ENCODE measurements at regions not wholly inside any gene's neighbourhood (a gene's known extent, or its start where the extent isn't known, plus 50 kb on each side); places are given as distances from the start of the nearest gene placed in this dataset.

DNA sequence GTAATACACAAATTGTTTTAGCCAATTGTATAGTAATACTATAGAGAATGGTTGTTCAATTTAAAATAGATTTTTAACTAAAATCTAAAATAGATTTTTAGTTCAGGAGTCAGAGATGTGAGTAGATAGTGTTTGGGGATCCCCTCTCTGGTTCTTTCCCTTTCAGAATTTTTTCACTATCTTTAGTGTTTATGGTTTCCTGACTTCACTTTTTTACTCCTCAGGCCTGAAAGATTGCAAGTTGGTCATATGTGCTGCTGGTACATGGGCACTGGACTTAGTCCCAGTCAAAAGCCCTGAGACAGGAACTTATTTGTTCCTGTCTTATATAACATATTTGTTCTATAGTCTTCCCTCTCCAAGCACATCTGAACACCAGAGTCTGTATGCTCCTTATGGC lies 96.8 kb upstream of the ATP1B1 start:
- H3K36me3 Mint-ChIP-seq (ENCODE audit: low read depth): no peaks in the 10 kb centered on the region
- no peaks in the 10 kb centered on the region for H3K9me3 ChIP-seq (ENCODE audit: control insufficient read depth, low read length, poor library complexity, severe bottlenecking)
- ATAC-seq (no peak), DNase-seq (no peak)
- H3K27ac Mint-ChIP-seq: no peak overlapping the region
- H3K4me3 Mint-ChIP-seq: no peak overlapping the region
- peaks cover under 1% of the 10 kb centered on the region for H3K27me3 Mint-ChIP-seq
- H3K4me1 Mint-ChIP-seq: no peaks in the 10 kb centered on the region

- DNase-seq (no peak), ATAC-seq (no peak)
- peaks cover 2% of the 10 kb centered on the region for H3K4me1 Mint-ChIP-seq
- H3K27ac Mint-ChIP-seq: no peak overlapping the region
- H3K36me3 Mint-ChIP-seq (ENCODE audit: low read depth): peaks cover 2% of the 10 kb centered on the region
- H3K4me3 Mint-ChIP-seq: no peak overlapping the region
- peaks cover 17% of the 10 kb centered on the region for H3K27me3 Mint-ChIP-seq
- H3K9me3 ChIP-seq (ENCODE audit: control insufficient read depth, low read length, poor library complexity, severe bottlenecking): no peaks in the 10 kb centered on the region
Observed at GRCh38 chr1:169012416-169012815, 94.1 kb upstream of the ATP1B1 start.

DNA sequence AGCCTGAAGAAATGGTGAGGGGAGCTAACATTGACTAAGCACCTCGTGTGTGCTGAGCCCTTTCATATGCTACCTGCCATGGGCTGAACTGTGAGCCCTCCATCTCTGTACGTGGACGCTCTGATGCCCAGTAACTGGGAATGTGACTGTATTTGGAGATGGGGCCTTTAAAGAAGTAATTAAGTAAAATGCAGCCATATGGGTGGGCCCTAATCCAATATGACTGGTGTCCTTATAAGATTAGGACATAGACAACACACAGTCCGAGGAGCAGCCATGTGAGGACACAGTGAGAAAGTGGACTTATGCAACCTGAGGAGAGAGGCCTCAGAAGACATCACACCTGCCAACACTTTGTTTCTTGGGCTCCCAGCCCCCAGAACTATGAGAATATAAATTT lies 92.7 kb upstream of the ATP1B1 start:
- H3K9me3 ChIP-seq (ENCODE audit: control insufficient read depth, low read length, poor library complexity, severe bottlenecking): no peaks in the 10 kb centered on the region
- Mint-ChIP-seq H3K27ac (no peak overlapping the region), H3K27me3 (peaks cover 23% of the 10 kb centered on the region), H3K36me3 (ENCODE audit: low read depth) (peaks cover 2% of the 10 kb centered on the region), H3K4me1 (peaks cover 9% of the 10 kb centered on the region), H3K4me3 (no peak overlapping the region)
- DNase-seq (no peak), ATAC-seq (no peak)

GRCh38 chr1:169015464-169015863 lies 91.0 kb upstream of the ATP1B1 start:
- no peak for ATAC-seq
- no peak overlapping the region for H3K27ac Mint-ChIP-seq

GRCh38 chr1:169018751-169019150 lies 87.7 kb upstream of the ATP1B1 start:
- Mint-ChIP-seq H3K4me1 (peaks cover 12% of the 10 kb centered on the region), H3K36me3 (ENCODE audit: low read depth) (peaks cover 8% of the 10 kb centered on the region), H3K27me3 (peaks cover 34% of the 10 kb centered on the region), H3K4me3 (no peak overlapping the region), H3K27ac (no peak overlapping the region)
- DNase-seq: no peak
- no peaks in the 10 kb centered on the region for H3K9me3 ChIP-seq (ENCODE audit: control insufficient read depth, low read length, poor library complexity, severe bottlenecking)
- ATAC-seq: no peak

More at GRCh38 chr1:169015464-169015863, 91.0 kb upstream of the ATP1B1 start:
- H3K4me1 Mint-ChIP-seq: peaks cover 12% of the 10 kb centered on the region
- H3K4me3 Mint-ChIP-seq: no peak overlapping the region
- no peak for DNase-seq
- H3K27me3 Mint-ChIP-seq: peaks cover 29% of the 10 kb centered on the region
- no peaks in the 10 kb centered on the region for H3K9me3 ChIP-seq (ENCODE audit: control insufficient read depth, low read length, poor library complexity, severe bottlenecking)
- H3K36me3 Mint-ChIP-seq (ENCODE audit: low read depth): peaks cover 5% of the 10 kb centered on the region

GRCh38 chr1:169019419-169020058 lies 87.0 kb upstream of the ATP1B1 start:
- Mint-ChIP-seq H3K4me1 (peaks cover 12% of the 10 kb centered on the region), H3K4me3 (no peak overlapping the region), H3K27me3 (peaks cover 34% of the 10 kb centered on the region), H3K36me3 (ENCODE audit: low read depth) (peaks cover 8% of the 10 kb centered on the region), H3K27ac (peak overlapping the region; percentile 32)
- H3K9me3 ChIP-seq (ENCODE audit: control insufficient read depth, low read length, poor library complexity, severe bottlenecking): no peaks in the 10 kb centered on the region
- no peak for ATAC-seq
- DNase-seq: no peak

GRCh38 chr1:169020684-169021083 lies 85.8 kb upstream of the ATP1B1 start:
- peaks cover 12% of the 10 kb centered on the region for H3K4me1 Mint-ChIP-seq
- H3K4me3 Mint-ChIP-seq: no peak overlapping the region
- peaks cover 8% of the 10 kb centered on the region for H3K36me3 Mint-ChIP-seq (ENCODE audit: low read depth)
- no peak for DNase-seq
- no peak for ATAC-seq
- no peaks in the 10 kb centered on the region for H3K9me3 ChIP-seq (ENCODE audit: control insufficient read depth, low read length, poor library complexity, severe bottlenecking)
- no peak overlapping the region for H3K27ac Mint-ChIP-seq
- H3K27me3 Mint-ChIP-seq: peaks cover 24% of the 10 kb centered on the region

DNA sequence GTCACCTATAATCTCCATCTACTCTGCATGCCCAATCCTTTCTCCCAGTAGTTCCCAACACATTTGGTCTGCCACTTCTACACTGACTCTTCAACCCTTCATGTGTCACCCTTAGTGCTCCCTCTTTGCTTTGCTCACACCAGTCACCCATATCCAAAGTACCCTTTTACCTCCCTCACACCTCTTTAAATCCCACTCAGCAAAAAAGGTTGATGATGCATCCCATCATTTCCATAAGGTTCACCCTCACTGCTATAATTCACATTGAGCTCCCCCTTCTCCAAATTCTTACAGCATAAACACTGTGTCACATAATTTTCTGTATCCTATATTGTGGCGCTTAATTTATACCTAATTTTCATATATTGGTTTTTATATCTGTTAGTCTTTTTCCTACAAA lies 83.8 kb upstream of the ATP1B1 start:
- no peak overlapping the region for H3K4me3 Mint-ChIP-seq
- no peak for DNase-seq
- peaks cover 6% of the 10 kb centered on the region for H3K36me3 Mint-ChIP-seq (ENCODE audit: low read depth)
- H3K9me3 ChIP-seq (ENCODE audit: control insufficient read depth, low read length, poor library complexity, severe bottlenecking): no peaks in the 10 kb centered on the region
- H3K4me1 Mint-ChIP-seq: peaks cover 10% of the 10 kb centered on the region
- H3K27ac Mint-ChIP-seq: no peak overlapping the region
- H3K27me3 Mint-ChIP-seq: peaks cover 16% of the 10 kb centered on the region
- no peak for ATAC-seq

DNA sequence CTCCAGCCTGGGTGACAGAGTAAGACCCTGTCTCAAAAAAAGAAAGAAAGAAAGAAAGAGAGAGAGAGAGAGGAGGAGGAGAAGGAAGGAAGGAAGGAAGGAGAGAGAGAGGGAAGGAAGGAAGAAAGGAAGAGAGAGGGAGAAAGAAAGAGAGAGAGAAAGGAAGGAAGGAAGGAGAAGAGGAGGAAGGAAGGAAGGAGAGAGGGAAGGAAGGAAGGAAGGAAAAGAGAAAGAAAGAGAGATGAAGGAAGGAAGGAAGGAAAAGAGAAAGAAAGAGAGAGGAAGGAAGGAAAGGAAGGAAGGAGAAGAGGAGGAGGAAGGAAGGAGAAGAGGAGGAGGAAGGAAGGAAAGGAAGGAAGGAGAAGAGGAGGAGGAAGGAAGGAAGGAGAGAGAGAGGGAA lies 82.2 kb upstream of the ATP1B1 start:
- Mint-ChIP-seq H3K27ac (no peak overlapping the region), H3K4me3 (no peak overlapping the region)

DNA sequence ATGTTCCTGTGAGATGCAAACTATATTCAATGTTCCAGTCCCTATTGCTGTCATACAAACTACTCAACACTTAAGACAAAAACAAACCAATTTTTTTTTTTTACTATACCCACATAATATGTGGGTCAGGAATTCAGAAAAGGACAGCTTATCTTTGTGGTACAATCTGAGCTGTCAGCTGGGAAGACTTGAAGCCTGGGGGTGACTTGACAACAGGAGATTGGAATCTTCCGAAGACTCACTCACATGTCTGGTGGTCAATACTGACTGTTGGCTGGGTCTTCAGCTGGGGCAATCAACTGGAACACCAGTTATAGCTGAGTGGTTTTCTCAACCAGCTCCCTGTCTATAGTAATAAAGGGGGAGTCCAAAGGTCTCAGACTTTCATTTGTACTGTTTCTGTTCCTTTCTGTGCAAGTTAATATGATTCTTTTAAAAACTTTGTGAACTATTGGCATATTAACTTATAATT lies 81.7 kb upstream of the ATP1B1 start:
- no peak overlapping the region for H3K27ac Mint-ChIP-seq
- peaks cover 2% of the 10 kb centered on the region for H3K4me1 Mint-ChIP-seq
- H3K27me3 Mint-ChIP-seq: peaks cover 24% of the 10 kb centered on the region
- DNase-seq (no peak), ATAC-seq (no peak)
- no peak overlapping the region for H3K4me3 Mint-ChIP-seq
- no peaks in the 10 kb centered on the region for H3K9me3 ChIP-seq (ENCODE audit: control insufficient read depth, low read length, poor library complexity, severe bottlenecking)
- peaks cover 4% of the 10 kb centered on the region for H3K36me3 Mint-ChIP-seq (ENCODE audit: low read depth)

More for the DNA sequence above, 82.2 kb upstream of the ATP1B1 start:
- ATAC-seq (no peak), DNase-seq (no peak)
- peaks cover 25% of the 10 kb centered on the region for H3K27me3 Mint-ChIP-seq
- peaks cover 6% of the 10 kb centered on the region for H3K36me3 Mint-ChIP-seq (ENCODE audit: low read depth)
- peaks cover 4% of the 10 kb centered on the region for H3K4me1 Mint-ChIP-seq
- no peaks in the 10 kb centered on the region for H3K9me3 ChIP-seq (ENCODE audit: control insufficient read depth, low read length, poor library complexity, severe bottlenecking)

DNA sequence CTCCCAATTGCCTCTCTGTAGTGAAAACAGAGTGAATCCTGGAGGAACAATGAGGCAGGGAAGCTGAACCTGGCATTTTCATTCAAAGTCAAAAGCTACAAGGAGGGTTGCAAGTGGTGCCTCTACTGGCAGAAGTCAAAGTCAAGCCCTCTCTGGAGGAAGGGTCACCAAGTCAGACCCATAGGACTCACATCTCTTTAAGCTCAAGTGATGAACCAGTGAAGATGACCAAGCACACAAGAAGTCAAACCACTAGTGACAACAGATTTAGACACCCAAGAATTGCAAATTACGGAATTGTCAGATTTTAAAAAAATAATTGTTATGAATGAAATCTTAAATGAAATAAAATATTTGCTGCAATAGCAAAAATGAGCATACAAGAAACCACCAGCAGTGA lies 81.1 kb upstream of the ATP1B1 start:
- H3K4me1 Mint-ChIP-seq: peaks cover 2% of the 10 kb centered on the region
- peaks cover 3% of the 10 kb centered on the region for H3K36me3 Mint-ChIP-seq (ENCODE audit: low read depth)
- no peak overlapping the region for H3K27ac Mint-ChIP-seq
- H3K27me3 Mint-ChIP-seq: peaks cover 23% of the 10 kb centered on the region
- DNase-seq (no peak), ATAC-seq (no peak)
- H3K9me3 ChIP-seq (ENCODE audit: control insufficient read depth, low read length, poor library complexity, severe bottlenecking): no peaks in the 10 kb centered on the region
- H3K4me3 Mint-ChIP-seq: no peak overlapping the region

- no peaks in the 10 kb centered on the region for H3K9me3 ChIP-seq (ENCODE audit: control insufficient read depth, low read length, poor library complexity, severe bottlenecking)
- H3K4me3 Mint-ChIP-seq: no peak overlapping the region
- peaks cover 2% of the 10 kb centered on the region for H3K4me1 Mint-ChIP-seq
- ATAC-seq (no peak), DNase-seq (no peak)
- no peak overlapping the region for H3K27ac Mint-ChIP-seq
- peaks cover 17% of the 10 kb centered on the region for H3K27me3 Mint-ChIP-seq
- peaks cover under 1% of the 10 kb centered on the region for H3K36me3 Mint-ChIP-seq (ENCODE audit: low read depth)
Observed at GRCh38 chr1:169027607-169028320, 78.7 kb upstream of the ATP1B1 start.

DNA sequence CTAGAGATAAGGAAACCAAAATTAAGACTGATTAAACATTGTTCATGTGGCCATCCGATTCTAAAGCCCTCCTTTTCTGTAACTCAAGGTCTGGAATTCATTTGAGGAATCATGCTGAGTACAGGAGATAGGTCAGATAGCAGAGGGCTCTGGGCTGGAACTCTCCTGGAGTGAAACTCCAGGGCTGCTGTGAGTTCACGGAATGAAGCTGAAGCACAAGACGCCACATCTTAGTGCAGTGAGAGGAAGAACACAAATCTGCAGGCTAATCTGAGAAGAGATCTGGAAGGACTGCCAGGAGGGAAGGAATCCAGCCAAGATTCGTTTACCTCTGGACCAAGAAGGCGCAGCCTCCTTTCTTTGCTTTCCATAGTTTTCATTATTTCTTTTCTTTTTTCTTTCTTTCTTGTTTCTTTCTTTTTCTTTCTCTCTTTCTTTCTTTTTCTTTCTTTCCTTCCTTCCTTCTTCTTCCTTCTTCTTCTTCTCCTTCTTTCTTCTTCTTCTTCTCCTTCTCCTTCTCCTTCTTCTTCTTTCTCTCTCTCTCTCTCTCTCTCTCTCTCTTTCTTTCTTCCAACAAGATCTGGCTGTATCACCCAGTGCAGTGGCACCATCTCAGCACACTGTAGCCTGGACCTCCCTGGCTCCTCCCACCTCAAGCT lies 74.8 kb upstream of the ATP1B1 start:
- no peak for ATAC-seq
- Mint-ChIP-seq H3K4me1 (peaks cover 2% of the 10 kb centered on the region), H3K27me3 (peaks cover 17% of the 10 kb centered on the region), H3K36me3 (ENCODE audit: low read depth) (no peaks in the 10 kb centered on the region), H3K27ac (no peak overlapping the region), H3K4me3 (no peak overlapping the region)
- no peaks in the 10 kb centered on the region for H3K9me3 ChIP-seq (ENCODE audit: control insufficient read depth, low read length, poor library complexity, severe bottlenecking)
- DNase-seq: no peak
